ENCODE measurements at regions not wholly inside any gene's neighbourhood (a gene's known extent, or its start where the extent isn't known, plus 50 kb on each side); places are given as distances from the start of the nearest gene placed in this dataset.

DNA sequence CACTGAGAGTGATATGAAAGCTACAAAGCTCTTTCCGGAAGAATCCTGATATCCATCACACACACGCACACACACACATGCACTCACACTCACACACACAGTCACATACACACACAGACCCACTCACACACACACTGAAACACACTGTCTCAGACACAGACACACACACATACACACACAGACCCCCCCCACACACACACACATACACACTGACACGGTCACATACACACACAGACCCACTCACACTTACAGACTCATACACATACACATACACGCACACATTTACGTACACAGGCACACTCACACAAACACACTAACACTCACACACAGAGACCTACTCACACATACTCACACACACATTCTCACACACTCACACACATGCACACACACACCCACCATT lies 58.6 kb downstream of the LIG4 start:
- DNase-seq, result peak in 1 of 2 donors; percentile 16
- no peaks in the 10 kb centered on the region for H3K36me3 ChIP-seq
- no peak overlapping the region for H3K27ac ChIP-seq
- peaks cover 0 to 8% (median 3%) of the 10 kb centered on the region in 4 donors for H3K9me3 ChIP-seq
- intact Hi-C loops (cut with DNase I; ENCODE audit: low total_unique reads), result loop anchor here (10.0 kb wide), 1 partner anchor 952 kb away; no protein-coding TSS in a partner anchor
- TF ChIP-seq, protein P1, sequence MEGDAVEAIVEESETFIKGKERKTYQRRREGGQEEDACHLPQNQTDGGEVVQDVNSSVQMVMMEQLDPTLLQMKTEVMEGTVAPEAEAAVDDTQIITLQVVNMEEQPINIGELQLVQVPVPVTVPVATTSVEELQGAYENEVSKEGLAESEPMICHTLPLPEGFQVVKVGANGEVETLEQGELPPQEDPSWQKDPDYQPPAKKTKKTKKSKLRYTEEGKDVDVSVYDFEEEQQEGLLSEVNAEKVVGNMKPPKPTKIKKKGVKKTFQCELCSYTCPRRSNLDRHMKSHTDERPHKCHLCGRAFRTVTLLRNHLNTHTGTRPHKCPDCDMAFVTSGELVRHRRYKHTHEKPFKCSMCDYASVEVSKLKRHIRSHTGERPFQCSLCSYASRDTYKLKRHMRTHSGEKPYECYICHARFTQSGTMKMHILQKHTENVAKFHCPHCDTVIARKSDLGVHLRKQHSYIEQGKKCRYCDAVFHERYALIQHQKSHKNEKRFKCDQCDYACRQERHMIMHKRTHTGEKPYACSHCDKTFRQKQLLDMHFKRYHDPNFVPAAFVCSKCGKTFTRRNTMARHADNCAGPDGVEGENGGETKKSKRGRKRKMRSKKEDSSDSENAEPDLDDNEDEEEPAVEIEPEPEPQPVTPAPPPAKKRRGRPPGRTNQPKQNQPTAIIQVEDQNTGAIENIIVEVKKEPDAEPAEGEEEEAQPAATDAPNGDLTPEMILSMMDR (IDR thresholded peaks at IDR 0.05), result no peak
- TF ChIP-seq EP300 (IDR thresholded peaks at IDR 0.05) (no peak), POLR2AphosphoS5 (IDR thresholded peaks at IDR 0.05) (no peak), POLR2A (IDR thresholded peaks at IDR 0.05) (no peak)
- H3K27me3 ChIP-seq, result no peaks in the 10 kb centered on the region
- no peak overlapping the region for H3K4me3 ChIP-seq
- WGBS, 5 donors, result 80 to 87% (median 82%) methylated on average over 5 of the region's 5 CpGs
- peaks cover 0 to 13% (median 0%) of the 10 kb centered on the region in 4 donors for H3K4me1 ChIP-seq

DNA sequence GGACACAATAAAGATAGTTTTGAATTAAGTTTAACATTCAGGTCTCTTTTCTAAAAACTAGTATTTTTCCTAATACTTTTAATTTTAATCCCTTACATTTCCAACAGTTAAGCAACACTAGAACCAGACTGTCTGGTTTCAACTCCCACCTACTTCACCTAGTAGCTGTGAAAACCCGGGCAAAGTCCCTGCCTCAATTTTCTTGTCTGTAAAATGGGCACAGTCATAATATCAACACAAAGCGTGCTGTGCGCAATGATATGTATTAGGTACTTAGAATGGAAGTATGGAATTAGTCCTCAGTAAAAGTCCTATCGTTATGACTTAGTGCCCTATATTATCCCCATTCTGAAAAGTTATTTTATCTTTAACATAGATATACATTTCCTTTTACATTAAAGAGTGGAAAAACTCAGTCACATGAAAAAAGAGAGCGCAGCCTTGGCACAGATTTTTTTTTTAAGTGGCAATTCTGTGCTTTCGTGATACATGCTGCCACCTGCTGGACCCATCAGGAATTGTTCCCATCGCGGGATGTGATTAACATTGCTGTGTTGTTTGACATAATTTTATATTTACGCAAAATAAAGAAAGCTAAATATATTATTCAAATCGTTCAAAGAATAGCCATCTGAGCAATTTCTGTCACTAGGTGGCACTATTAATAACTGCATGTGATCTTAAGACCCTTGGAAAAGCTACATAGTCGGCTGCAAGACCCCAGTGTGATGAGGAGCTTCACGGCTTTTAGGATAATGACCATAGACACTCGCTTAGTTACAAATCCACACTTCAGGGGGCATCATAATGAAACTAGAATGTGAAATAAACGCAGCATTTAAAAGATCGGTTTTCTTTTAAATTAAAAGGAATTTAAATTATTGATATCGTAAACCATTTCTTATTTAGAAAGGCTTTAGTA lies 59.9 kb downstream of the LIG4 start:
- H3K27ac ChIP-seq, result peak overlapping the region in 4 of 5 donors; percentile 67 to 77 (median 72)
- TF ChIP-seq, protein P1 (IDR thresholded peaks at IDR 0.05), result peak in 6 of 7 experiments; percentile 17 to 90 (median 78)
- TF ChIP-seq EP300 (IDR thresholded peaks at IDR 0.05), result no peak
- no peaks in the 10 kb centered on the region for H3K36me3 ChIP-seq
- intact Hi-C loops (cut with DNase I; ENCODE audit: low total_unique reads), result loop anchor here (10.0 kb wide), 1 partner anchor 951 kb away; no protein-coding TSS in a partner anchor
- H3K9me3 ChIP-seq, result peaks cover 0 to 8% (median 3%) of the 10 kb centered on the region in 4 donors
- peaks cover 0 to 13% (median 0%) of the 10 kb centered on the region in 4 donors for H3K4me1 ChIP-seq
- no peaks in the 10 kb centered on the region for H3K27me3 ChIP-seq
- DNase-seq, result peak; percentile 75 to 80
- WGBS, 5 donors, result 35 to 40% (median 38%) methylated on average over 16 of the region's 16 CpGs
- H3K4me3 ChIP-seq, result no peak overlapping the region

DNA sequence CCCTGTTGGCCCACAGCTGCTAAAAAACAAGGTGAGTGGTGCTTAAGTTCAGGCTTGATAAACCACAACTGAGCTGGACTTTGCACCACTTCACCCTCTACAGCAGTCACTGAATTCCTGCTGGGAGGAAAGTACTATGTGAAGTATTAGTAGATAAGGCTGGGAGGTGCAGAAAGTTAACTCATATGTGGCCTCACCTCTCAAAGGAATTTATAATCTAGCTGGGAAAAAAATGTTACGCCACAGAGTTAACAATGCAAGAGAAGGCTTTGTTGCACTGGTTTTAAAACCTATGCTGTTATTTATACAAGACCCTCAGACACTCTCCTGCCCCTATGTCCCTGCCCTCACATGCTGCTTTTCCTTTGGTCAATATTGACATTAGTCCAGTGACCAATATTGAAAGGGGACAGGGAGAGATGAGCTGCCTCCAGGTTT lies 60.9 kb downstream of the LIG4 start:
- no peak for TF ChIP-seq POLR2A (IDR thresholded peaks at IDR 0.05)
- peak in 2 of 3 donors; percentile 50 to 81 for TF ChIP-seq POLR2AphosphoS5 (IDR thresholded peaks at IDR 0.05)
- peak overlapping the region in 1 of 4 donors; percentile 7 for H3K4me3 ChIP-seq
- H3K27ac ChIP-seq, result peak overlapping the region; percentile 36 to 77 (median 72)
- H3K36me3 ChIP-seq, result no peaks in the 10 kb centered on the region
- peak; percentile 64 to 92 for DNase-seq
- intact Hi-C loops (cut with DNase I; ENCODE audit: low total_unique reads), result loop anchor here (10.0 kb wide), 1 partner anchor 950 kb away; no protein-coding TSS in a partner anchor
- peaks cover 0 to 13% (median 0%) of the 10 kb centered on the region in 4 donors for H3K4me1 ChIP-seq
- H3K27me3 ChIP-seq, result no peaks in the 10 kb centered on the region
- H3K9me3 ChIP-seq, result peaks cover 0 to 8% (median 3%) of the 10 kb centered on the region in 4 donors
- WGBS, 5 donors, result 28 to 60% (median 43%) methylated on average over 1 of the region's 1 CpG

DNA sequence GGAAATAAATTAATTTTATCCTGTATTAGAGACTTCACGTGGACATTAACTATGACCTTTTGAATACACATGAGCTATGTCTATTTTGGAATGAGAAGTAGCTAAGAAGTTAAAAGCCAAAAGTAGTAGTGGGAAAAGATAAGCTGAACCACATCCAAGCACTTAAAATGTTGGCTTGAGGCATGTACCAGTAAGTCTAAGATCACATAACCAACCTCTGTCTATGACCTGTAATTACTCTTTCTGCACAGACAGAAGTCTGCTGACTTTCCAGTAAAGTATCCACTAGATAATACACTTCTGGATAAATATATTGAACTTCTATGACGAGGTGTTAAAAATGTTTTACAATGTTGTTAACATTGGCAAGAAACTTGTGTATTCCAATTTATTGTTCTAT lies 68.7 kb downstream of the LIG4 start:
- Histone ChIP-seq H3K4me1 (no peaks in the 10 kb centered on the region), H3K27ac (no peak overlapping the region), H3K4me3 (no peak overlapping the region), H3K36me3 (no peaks in the 10 kb centered on the region), H3K27me3 (no peaks in the 10 kb centered on the region), H3K9me3 (no peaks in the 10 kb centered on the region)
- TF ChIP-seq POLR2A (IDR thresholded peaks at IDR 0.05) (no peak), EP300 (IDR thresholded peaks at IDR 0.05) (no peak), POLR2AphosphoS5 (IDR thresholded peaks at IDR 0.05) (no peak)
- TF ChIP-seq, protein P1 (IDR thresholded peaks at IDR 0.05), result no peak
- WGBS, 5 donors, result 14 to 32% (median 19%) methylated on average over 2 of the region's 2 CpGs
- intact Hi-C loops (cut with DNase I; ENCODE audit: low total_unique reads), result no loop called here
- DNase-seq, result no peak
